ENCODE measurements at regions not wholly inside any gene's neighbourhood (a gene's known extent, or its start where the extent isn't known, plus 50 kb on each side); places are given as distances from the start of the nearest gene placed in this dataset.

DNA sequence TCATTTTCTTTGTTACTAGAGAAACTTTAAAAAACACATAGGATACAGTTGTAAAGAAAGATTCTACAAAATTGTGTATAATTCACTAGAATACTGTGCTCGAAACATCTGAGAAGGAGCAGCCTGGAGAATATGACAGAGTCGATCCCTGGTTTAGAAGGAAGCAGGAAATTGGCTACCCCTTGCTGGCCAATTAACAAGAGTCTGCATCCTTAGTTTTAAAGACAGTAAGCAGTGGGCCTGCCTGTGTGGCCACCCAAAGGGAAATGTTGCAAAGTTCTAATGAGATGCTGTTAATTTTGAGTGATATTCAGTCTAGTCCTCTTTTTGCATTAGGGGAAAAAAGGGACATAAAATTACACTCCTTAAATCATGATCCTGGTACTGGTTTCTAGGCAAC is 988.6 kb downstream of the PCDH17 start:
- ATAC-seq: no peak
- Mint-ChIP-seq H3K27ac (no peak overlapping the region), H3K4me1 (ENCODE audit: low read depth) (no peaks in the 10 kb centered on the region), H3K9me3 (ENCODE audit: insufficient read depth) (peaks cover 6% of the 10 kb centered on the region), H3K27me3 (ENCODE audit: low read depth) (no peaks in the 10 kb centered on the region), H3K4me3 (no peak overlapping the region), H3K36me3 (ENCODE audit: low read depth) (no peaks in the 10 kb centered on the region)
- DNase-seq: no peak
- CTCF ChIA-PET: no interaction called here
- POLR2A ChIA-PET: no interaction called here

DNA sequence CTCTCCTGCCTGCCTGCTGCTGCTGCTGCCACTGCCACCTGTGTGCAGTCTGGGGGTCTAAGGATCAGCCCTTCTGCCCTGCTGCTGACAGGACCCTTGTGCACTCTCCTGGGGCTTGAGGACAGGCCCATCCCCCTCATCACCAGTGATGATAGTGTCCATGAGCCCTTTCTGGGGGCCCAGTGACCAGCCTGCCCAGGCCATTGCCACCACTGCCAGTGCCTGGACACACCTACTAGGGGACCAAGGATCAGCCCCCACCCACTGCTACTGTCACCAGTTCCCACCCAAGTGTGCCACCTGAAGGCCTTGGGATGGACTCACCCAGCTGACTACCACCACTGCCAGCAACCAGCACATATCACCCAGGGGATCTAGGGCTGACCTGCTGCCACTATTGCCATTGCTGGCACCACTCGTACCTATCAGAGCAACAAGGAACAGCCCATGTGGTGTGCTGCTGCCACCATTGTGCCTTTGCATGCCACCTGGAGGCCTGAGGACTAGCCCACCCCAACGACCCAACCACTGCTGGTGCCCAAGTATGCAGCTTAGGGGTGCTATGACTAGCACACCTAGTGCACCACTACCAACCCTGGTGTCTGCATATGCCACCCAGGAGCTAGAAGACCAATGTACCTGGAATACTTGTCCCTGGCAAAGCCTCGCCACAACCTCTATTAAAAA is 994.3 kb downstream of the PCDH17 start:
- H3K9me3 Mint-ChIP-seq (ENCODE audit: insufficient read depth): peaks cover 19% of the 10 kb centered on the region
- H3K4me1 Mint-ChIP-seq (ENCODE audit: low read depth): no peaks in the 10 kb centered on the region
- DNase-seq (no peak), ATAC-seq (no peak)
- no peaks in the 10 kb centered on the region for H3K36me3 Mint-ChIP-seq (ENCODE audit: low read depth)
- CTCF ChIA-PET: no interaction called here
- no peak overlapping the region for H3K27ac Mint-ChIP-seq
- H3K4me3 Mint-ChIP-seq: no peak overlapping the region
- POLR2A ChIA-PET: no interaction called here
- H3K27me3 Mint-ChIP-seq (ENCODE audit: low read depth): no peaks in the 10 kb centered on the region

DNA sequence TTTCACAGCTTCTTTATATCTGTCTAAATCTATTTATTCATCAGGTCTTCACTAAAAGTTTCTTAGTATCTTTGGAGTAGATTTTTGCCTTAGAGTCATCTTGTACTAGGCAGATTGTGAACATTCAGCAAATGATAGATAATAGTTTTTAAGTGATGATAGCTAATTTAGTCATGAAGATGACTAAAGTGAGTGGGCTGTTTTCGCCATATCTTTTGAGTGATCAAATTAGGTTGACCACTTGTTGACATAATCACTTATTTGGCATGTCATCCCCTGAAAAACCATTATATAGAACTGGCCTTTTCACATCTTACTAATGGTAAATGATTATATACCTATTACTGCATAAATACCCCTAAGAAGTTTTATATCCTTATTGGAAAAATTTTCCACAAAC is 999.2 kb downstream of the PCDH17 start:
- CTCF ChIA-PET: no interaction called here
- H3K27ac Mint-ChIP-seq: no peak overlapping the region
- H3K4me3 Mint-ChIP-seq: no peak overlapping the region
- ATAC-seq (no peak), DNase-seq (no peak)
- no peaks in the 10 kb centered on the region for H3K27me3 Mint-ChIP-seq (ENCODE audit: low read depth)
- POLR2A ChIA-PET: no interaction called here
- H3K4me1 Mint-ChIP-seq (ENCODE audit: low read depth): no peaks in the 10 kb centered on the region
- H3K36me3 Mint-ChIP-seq (ENCODE audit: low read depth): no peaks in the 10 kb centered on the region
- H3K9me3 Mint-ChIP-seq (ENCODE audit: insufficient read depth): peaks cover 19% of the 10 kb centered on the region

DNA sequence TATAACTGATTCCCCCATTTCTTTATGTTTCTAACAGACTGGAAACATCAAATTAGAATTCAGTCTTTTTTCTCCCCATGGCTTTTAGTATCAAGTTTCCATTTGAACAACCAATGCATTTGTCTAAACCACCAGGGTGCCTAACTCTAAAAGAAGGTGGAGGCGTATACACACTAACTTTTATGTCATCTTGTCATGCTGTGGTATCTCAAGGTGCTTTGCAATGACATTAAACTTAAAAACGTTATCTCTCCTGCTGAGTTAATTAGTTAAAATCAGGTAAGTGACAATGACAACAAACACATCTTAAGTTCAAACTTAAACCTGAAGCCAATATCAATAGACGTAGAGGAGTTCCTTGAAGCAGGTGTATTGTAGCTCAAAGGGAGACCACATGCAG is 1001.7 kb downstream of the PCDH17 start:
- no peak overlapping the region for H3K4me3 Mint-ChIP-seq
- ATAC-seq (no peak), DNase-seq (no peak)
- ChIA-PET CTCF (no interaction called here), POLR2A (no interaction called here)
- no peaks in the 10 kb centered on the region for H3K27me3 Mint-ChIP-seq (ENCODE audit: low read depth)
- no peaks in the 10 kb centered on the region for H3K4me1 Mint-ChIP-seq (ENCODE audit: low read depth)
- no peak overlapping the region for H3K27ac Mint-ChIP-seq
- peaks cover 4% of the 10 kb centered on the region for H3K9me3 Mint-ChIP-seq (ENCODE audit: insufficient read depth)
- no peaks in the 10 kb centered on the region for H3K36me3 Mint-ChIP-seq (ENCODE audit: low read depth)

DNA sequence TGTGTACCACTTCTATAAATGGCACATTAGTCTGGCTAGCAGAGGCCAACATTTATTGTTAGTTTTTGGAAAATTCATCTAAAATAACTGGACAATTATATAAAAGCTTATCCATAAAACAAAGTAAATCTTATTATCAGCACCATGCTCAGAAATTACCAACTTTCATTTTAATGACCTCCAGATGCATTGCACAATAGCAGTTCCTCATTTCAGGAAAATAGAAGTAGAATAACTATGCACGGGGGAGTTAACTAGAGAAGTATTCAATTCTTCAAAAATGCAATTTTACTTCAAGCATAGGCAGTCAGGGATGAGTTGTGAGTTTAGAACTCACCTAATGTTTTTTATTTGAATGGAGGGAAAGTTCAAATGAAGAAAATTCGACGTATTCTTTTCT is 1023.5 kb downstream of the PCDH17 start:
- H3K36me3 Mint-ChIP-seq (ENCODE audit: low read depth): no peaks in the 10 kb centered on the region
- H3K4me1 Mint-ChIP-seq (ENCODE audit: low read depth): no peaks in the 10 kb centered on the region
- H3K27ac Mint-ChIP-seq: no peak overlapping the region
- no peak overlapping the region for H3K4me3 Mint-ChIP-seq
- POLR2A ChIA-PET: no interaction called here
- DNase-seq (no peak), ATAC-seq (no peak)
- H3K9me3 Mint-ChIP-seq (ENCODE audit: insufficient read depth): no peaks in the 10 kb centered on the region
- no peaks in the 10 kb centered on the region for H3K27me3 Mint-ChIP-seq (ENCODE audit: low read depth)
- CTCF ChIA-PET: no interaction called here

DNA sequence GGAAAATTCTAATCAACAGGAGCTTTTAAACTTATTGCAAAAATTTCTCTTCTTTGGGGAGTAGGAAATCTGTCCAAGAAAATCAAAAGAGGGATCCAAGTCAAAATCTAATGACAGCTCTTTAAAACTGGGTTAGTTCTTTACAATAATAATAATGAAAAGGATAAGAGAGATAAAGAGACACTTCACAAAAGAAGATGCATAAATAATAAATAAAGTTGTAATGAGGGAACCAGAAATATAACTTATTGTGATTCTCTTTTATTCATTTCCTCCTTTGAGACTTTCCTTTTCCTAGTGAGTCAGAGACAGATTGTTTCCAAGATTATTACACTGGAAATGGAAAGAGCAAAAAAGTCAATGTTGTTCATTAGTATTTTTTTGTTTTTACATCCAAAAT is 1029.3 kb downstream of the PCDH17 start:
- H3K4me3 Mint-ChIP-seq: no peak overlapping the region
- ATAC-seq (no peak), DNase-seq (no peak)
- CTCF ChIA-PET: no interaction called here
- H3K27ac Mint-ChIP-seq: no peak overlapping the region
- no peaks in the 10 kb centered on the region for H3K4me1 Mint-ChIP-seq (ENCODE audit: low read depth)
- no peaks in the 10 kb centered on the region for H3K27me3 Mint-ChIP-seq (ENCODE audit: low read depth)
- POLR2A ChIA-PET: no interaction called here
- H3K36me3 Mint-ChIP-seq (ENCODE audit: low read depth): no peaks in the 10 kb centered on the region
- peaks cover 5% of the 10 kb centered on the region for H3K9me3 Mint-ChIP-seq (ENCODE audit: insufficient read depth)

DNA sequence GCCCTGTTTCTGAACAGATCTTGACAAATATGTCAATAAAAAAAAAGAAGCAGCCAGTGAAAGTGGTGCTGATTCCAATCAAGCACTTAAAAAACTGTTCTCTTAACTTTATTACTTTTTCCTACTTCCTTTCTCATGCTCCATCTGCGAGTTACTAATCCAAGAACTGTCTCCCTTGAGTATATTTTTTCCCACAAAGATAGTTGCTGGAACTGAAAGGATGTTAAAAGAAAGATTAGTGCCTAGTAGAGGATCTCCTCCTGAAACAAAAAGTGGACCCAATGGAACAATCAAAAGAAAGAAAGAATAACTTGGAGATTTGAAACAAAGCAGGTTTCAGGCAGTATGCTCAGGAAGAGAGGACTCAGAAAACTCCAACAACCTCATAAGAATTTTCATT is 1034.8 kb downstream of the PCDH17 start:
- H3K36me3 Mint-ChIP-seq (ENCODE audit: low read depth): no peaks in the 10 kb centered on the region
- H3K4me1 Mint-ChIP-seq (ENCODE audit: low read depth): no peaks in the 10 kb centered on the region
- DNase-seq (no peak), ATAC-seq (no peak)
- no peak overlapping the region for H3K4me3 Mint-ChIP-seq
- no peak overlapping the region for H3K27ac Mint-ChIP-seq
- peaks cover 8% of the 10 kb centered on the region for H3K9me3 Mint-ChIP-seq (ENCODE audit: insufficient read depth)
- POLR2A ChIA-PET: no interaction called here
- CTCF ChIA-PET: no interaction called here
- no peaks in the 10 kb centered on the region for H3K27me3 Mint-ChIP-seq (ENCODE audit: low read depth)

DNA sequence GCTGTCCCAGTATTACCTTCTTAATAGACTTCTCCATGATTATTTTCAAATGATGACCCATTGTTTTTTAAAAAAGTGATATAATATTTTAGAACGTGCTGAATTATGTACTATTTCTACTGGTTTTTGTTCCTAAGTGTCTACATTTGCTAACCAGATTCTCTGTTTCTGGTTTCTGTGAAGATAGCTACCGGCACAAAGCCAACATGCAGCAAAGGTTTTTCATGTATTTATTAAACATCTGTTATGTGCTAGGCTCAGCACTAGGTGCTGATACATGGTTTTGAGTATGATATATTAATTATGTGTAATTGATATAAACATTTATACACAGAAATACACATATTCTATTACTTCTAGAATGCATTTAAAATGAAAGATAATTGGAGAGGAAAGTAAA is 1035.6 kb downstream of the PCDH17 start:
- H3K4me1 Mint-ChIP-seq (ENCODE audit: low read depth): no peaks in the 10 kb centered on the region
- DNase-seq (no peak), ATAC-seq (no peak)
- no peaks in the 10 kb centered on the region for H3K27me3 Mint-ChIP-seq (ENCODE audit: low read depth)
- peaks cover 8% of the 10 kb centered on the region for H3K9me3 Mint-ChIP-seq (ENCODE audit: insufficient read depth)
- no peak overlapping the region for H3K27ac Mint-ChIP-seq
- no peaks in the 10 kb centered on the region for H3K36me3 Mint-ChIP-seq (ENCODE audit: low read depth)
- CTCF ChIA-PET: no interaction called here
- POLR2A ChIA-PET: no interaction called here
- no peak overlapping the region for H3K4me3 Mint-ChIP-seq

DNA sequence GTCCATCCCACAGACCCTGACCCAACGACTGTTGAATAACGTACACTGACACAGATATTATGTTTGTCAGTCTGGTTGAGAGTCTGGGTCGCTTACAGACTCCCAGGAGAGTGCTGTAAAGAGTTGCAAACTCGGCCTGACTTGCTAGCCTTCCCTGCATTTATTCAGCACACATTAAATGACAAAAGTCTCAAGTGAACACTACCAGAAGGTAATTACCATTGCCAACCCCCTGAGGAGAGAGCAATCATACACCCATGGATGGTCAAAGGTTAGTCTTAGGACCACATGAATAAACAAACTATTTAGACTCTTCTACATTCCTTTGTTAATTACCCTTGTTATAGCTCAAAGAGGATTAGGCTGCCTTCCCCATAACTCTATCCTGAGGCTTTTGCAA is 1048.6 kb downstream of the PCDH17 start:
- Mint-ChIP-seq H3K9me3 (ENCODE audit: insufficient read depth) (peaks cover 9% of the 10 kb centered on the region), H3K4me1 (ENCODE audit: low read depth) (no peaks in the 10 kb centered on the region), H3K27ac (no peak overlapping the region), H3K4me3 (no peak overlapping the region), H3K36me3 (ENCODE audit: low read depth) (no peaks in the 10 kb centered on the region), H3K27me3 (ENCODE audit: low read depth) (no peaks in the 10 kb centered on the region)
- ChIA-PET CTCF (no interaction called here), POLR2A (no interaction called here)
- no peak for DNase-seq
- ATAC-seq: no peak

DNA sequence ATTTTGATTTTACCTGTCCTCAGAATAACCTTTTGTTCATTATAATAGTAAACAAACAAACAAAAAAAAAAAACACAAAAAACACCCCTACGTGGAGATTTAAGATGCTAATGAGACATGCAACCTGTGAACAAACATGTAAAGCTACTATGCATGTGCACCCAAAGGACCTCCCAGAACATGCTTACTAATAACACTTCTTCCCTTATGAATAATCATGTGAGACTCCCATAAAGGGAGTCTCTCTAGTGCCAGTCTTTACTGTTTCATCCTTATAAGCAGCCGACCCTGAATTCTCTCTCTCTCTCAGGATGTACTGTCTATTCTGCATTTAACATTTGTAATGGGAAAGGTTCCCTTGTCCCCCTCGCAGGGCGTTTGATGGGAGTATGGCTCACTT is 1051.1 kb downstream of the PCDH17 start:
- CTCF ChIA-PET: no interaction called here
- no peak overlapping the region for H3K4me3 Mint-ChIP-seq
- POLR2A ChIA-PET: no interaction called here
- H3K27me3 Mint-ChIP-seq (ENCODE audit: low read depth): no peaks in the 10 kb centered on the region
- no peaks in the 10 kb centered on the region for H3K36me3 Mint-ChIP-seq (ENCODE audit: low read depth)
- H3K4me1 Mint-ChIP-seq (ENCODE audit: low read depth): no peaks in the 10 kb centered on the region
- H3K27ac Mint-ChIP-seq: no peak overlapping the region
- peaks cover 9% of the 10 kb centered on the region for H3K9me3 Mint-ChIP-seq (ENCODE audit: insufficient read depth)
- DNase-seq (no peak), ATAC-seq (no peak)

DNA sequence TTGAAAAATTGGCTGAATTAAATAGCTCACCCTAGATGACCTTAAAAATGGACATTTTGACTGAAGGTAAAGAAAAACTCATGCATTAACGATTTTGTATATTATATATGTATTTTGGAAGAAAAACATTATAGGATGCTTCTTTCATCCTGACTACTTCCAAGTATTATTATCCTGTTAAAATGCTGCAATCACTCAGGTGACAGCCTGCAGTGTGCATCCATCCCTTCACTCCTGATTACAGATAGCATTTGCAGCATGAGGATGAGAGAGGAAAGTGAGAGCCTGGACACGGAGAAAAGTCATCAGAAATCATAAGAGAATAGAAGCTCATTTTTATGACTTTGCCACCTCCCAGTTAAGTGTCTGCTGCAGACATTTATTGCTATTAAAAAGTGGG is 1055.6 kb downstream of the PCDH17 start:
- Mint-ChIP-seq H3K4me1 (ENCODE audit: low read depth) (no peaks in the 10 kb centered on the region), H3K27me3 (ENCODE audit: low read depth) (no peaks in the 10 kb centered on the region), H3K36me3 (ENCODE audit: low read depth) (no peaks in the 10 kb centered on the region), H3K4me3 (no peak overlapping the region), H3K9me3 (ENCODE audit: insufficient read depth) (peaks cover 13% of the 10 kb centered on the region), H3K27ac (no peak overlapping the region)
- DNase-seq (no peak), ATAC-seq (no peak)
- POLR2A ChIA-PET: no interaction called here
- CTCF ChIA-PET: no interaction called here

DNA sequence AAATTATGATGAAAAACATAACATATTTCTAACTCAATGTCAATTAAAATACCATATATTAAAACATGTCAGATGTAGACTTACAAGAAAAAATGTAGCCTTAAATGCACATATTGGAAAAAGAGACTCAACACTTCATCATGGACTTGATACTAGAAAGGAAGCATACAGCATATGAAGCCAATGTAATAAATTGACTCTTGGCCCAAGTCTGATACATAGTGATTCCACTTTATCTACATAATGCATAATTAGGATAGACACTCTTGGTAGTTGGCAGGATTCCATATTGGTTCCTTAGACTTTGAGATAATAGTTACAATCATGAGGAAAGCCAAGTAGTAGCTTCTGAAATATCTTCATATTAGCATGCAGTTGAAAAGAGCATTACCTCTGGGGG is 1067.0 kb downstream of the PCDH17 start:
- no peak for DNase-seq
- Mint-ChIP-seq H3K4me1 (ENCODE audit: low read depth) (no peaks in the 10 kb centered on the region), H3K27ac (no peak overlapping the region), H3K27me3 (ENCODE audit: low read depth) (no peaks in the 10 kb centered on the region), H3K36me3 (ENCODE audit: low read depth) (no peaks in the 10 kb centered on the region), H3K4me3 (no peak overlapping the region), H3K9me3 (ENCODE audit: insufficient read depth) (peaks cover 4% of the 10 kb centered on the region)
- CTCF ChIA-PET: no interaction called here
- ATAC-seq: no peak
- POLR2A ChIA-PET: no interaction called here

DNA sequence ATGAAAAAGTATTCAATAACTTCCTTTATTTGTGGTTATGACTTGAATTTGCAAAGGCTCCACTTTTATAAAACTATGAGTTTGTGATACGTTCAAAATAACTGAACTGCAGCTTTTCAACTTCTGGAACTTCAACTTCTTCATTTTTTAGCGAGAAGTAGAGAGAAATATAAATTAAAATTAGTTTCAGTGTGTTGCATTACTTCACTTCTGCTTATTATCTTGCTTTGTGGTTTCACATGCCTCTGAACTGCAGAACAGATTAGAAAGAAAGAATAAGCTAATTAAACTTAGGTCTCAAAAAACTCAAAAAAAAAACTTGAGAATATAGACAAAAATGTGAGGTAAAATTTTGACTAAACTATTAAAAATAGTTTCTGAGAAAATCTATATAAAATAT is 1073.4 kb downstream of the PCDH17 start:
- Mint-ChIP-seq H3K4me1 (ENCODE audit: low read depth) (no peaks in the 10 kb centered on the region), H3K27ac (no peak overlapping the region), H3K4me3 (no peak overlapping the region), H3K36me3 (ENCODE audit: low read depth) (no peaks in the 10 kb centered on the region), H3K9me3 (ENCODE audit: insufficient read depth) (peaks cover 4% of the 10 kb centered on the region), H3K27me3 (ENCODE audit: low read depth) (no peaks in the 10 kb centered on the region)
- ChIA-PET POLR2A (no interaction called here), CTCF (no interaction called here)
- ATAC-seq (no peak), DNase-seq (no peak)
